ENCODE measurements at regions not wholly inside any gene's neighbourhood (a gene's known extent, or its start where the extent isn't known, plus 50 kb on each side); places are given as distances from the start of the nearest gene placed in this dataset.
A peak's percentile ranks its signal among the peaks of the same experiment; 100 is the strongest.

GRCh38 chr3:110542552-110543150 lies 529.0 kb upstream of the NECTIN3 start:
- no peaks in the 10 kb centered on the region for H3K9me2 ChIP-seq (ENCODE audit: insufficient read depth, low read length)
- H3K9ac ChIP-seq (ENCODE audit: low read length): no peak overlapping the region
- no peaks in the 10 kb centered on the region for H3F3A ChIP-seq (ENCODE audit: insufficient read depth, low read length, poor library complexity, severe bottlenecking)

GRCh38 chr3:110544730-110545129 lies 526.9 kb upstream of the NECTIN3 start:
- Histone ChIP-seq H2AFZ (ENCODE audit: low read depth, low read length) (no peak overlapping the region), H3K79me2 (replicated peaks; ENCODE audit: insufficient read depth, low read length) (no peaks in the 10 kb centered on the region), H3K9ac (ENCODE audit: low read length) (no peak overlapping the region), H3K27me3 (ENCODE audit: insufficient read depth, low read depth, low read length) (no peaks in the 10 kb centered on the region), H3K36me3 (ENCODE audit: insufficient read depth, low read length) (no peaks in the 10 kb centered on the region), H3K27ac (ENCODE audit: low read length) (no peak overlapping the region), H3K4me2 (ENCODE audit: low read length) (peak overlapping the region; percentile 3), H3K4me3 (ENCODE audit: low read length) (no peak overlapping the region), H3F3A (ENCODE audit: insufficient read depth, low read length, poor library complexity, severe bottlenecking) (no peaks in the 10 kb centered on the region), H3K9me3 (ENCODE audit: low read length) (no peaks in the 10 kb centered on the region), H4K20me1 (ENCODE audit: insufficient read depth) (no peaks in the 10 kb centered on the region), H3K9me2 (ENCODE audit: insufficient read depth, low read length) (no peaks in the 10 kb centered on the region)
- TF ChIP-seq CTCF (IDR thresholded peaks at IDR 0.05; ENCODE audit: poor library complexity, severe bottlenecking): no peak
- TF ChIP-seq TAF1 (IDR thresholded peaks at IDR 0.05; ENCODE audit: low read depth): no peak
- TF ChIP-seq REST (IDR thresholded peaks at IDR 0.05; ENCODE audit: borderline replicate concordance): no peak
- no peak for TF ChIP-seq POLR2AphosphoS5 (IDR thresholded peaks at IDR 0.05)
- no peak for TF ChIP-seq RAD21 (conservative IDR thresholded peaks at IDR 0.05)
- TF ChIP-seq SMC3 (conservative IDR thresholded peaks at IDR 0.05; ENCODE audit: poor library complexity): no peak
- no peak for TF ChIP-seq EZH2 (IDR thresholded peaks at IDR 0.05; ENCODE audit: borderline replicate concordance, insufficient read depth, low read length, poor library complexity, severe bottlenecking)
- TF ChIP-seq EP300 (conservative IDR thresholded peaks at IDR 0.05; ENCODE audit: poor library complexity, severe bottlenecking): no peak
- TF ChIP-seq MXI1 (conservative IDR thresholded peaks at IDR 0.05; ENCODE audit: poor library complexity, severe bottlenecking): no peak

More at GRCh38 chr3:110542552-110543150, 529.0 kb upstream of the NECTIN3 start:
- H4K20me1 ChIP-seq (ENCODE audit: insufficient read depth): no peaks in the 10 kb centered on the region
- no peaks in the 10 kb centered on the region for H3K79me2 ChIP-seq (replicated peaks; ENCODE audit: insufficient read depth, low read length)
- no peaks in the 10 kb centered on the region for H3K9me3 ChIP-seq (ENCODE audit: low read length)
- no peak overlapping the region for H3K27ac ChIP-seq (ENCODE audit: low read length)
- no peak overlapping the region for H2AFZ ChIP-seq (ENCODE audit: low read depth, low read length)
- no peaks in the 10 kb centered on the region for H3K27me3 ChIP-seq (ENCODE audit: insufficient read depth, low read depth, low read length)
- H3K4me2 ChIP-seq (ENCODE audit: low read length): no peak overlapping the region
- no peak for TF ChIP-seq EP300 (conservative IDR thresholded peaks at IDR 0.05; ENCODE audit: poor library complexity, severe bottlenecking)
- no peak for TF ChIP-seq POLR2AphosphoS5 (IDR thresholded peaks at IDR 0.05)
- TF ChIP-seq REST (IDR thresholded peaks at IDR 0.05; ENCODE audit: borderline replicate concordance): no peak
- TF ChIP-seq MXI1 (conservative IDR thresholded peaks at IDR 0.05; ENCODE audit: poor library complexity, severe bottlenecking): no peak
- no peaks in the 10 kb centered on the region for H3K36me3 ChIP-seq (ENCODE audit: insufficient read depth, low read length)
- H3K4me3 ChIP-seq (ENCODE audit: low read length): no peak overlapping the region
